ENCODE measurements at regions not wholly inside any gene's neighbourhood (a gene's known extent, or its start where the extent isn't known, plus 50 kb on each side); places are given as distances from the start of the nearest gene placed in this dataset.

DNA sequence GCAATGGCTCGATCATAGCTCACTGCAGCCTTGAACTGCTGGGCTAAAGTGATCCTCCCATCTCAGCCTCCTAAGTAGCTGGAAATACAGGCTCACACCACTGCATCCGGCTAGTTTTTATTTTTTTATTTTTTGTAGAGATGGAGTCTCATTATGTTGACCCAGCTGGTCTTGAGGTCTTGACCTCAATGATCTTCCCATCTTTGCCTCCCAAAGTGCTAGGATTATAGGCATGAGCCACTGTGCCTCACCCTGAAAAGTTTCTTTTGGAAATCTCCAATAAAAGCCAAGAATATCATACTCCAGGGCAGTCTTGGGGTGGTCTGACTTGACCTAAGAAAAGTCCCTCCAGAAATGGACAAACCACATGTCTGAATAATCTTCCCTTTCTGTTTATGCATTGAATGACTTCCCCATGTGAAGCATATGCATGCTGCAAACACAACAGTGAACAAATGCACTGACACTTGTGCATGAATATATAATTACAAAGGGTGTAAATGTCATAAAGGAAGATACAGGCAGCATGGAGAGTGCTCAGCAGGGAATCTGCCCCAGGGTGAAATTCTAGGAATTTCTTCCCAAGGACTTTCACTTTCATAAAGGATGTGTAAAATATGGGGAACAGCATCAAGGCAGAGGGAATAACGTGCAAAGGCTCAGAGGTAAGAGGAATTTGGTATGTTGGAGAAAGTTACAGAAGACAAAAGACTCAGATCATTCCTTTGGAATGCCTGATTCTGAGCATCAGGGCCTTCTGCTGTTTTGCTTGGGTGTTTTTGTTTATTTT, 142.4 kb upstream of the LYZL1 start:
- H3K4me3 ChIP-seq (ENCODE audit: low read depth, low read length), result no peak overlapping the region
- H3K27me3 ChIP-seq (ENCODE audit: control insufficient read depth, insufficient read depth, low read length), result no peaks in the 10 kb centered on the region
- ChIA-PET POLR2A (no interaction called here), CTCF (no interaction called here)
- DNase-seq (ENCODE audit: low read depth), result no peak
- TF ChIP-seq, protein P1, sequence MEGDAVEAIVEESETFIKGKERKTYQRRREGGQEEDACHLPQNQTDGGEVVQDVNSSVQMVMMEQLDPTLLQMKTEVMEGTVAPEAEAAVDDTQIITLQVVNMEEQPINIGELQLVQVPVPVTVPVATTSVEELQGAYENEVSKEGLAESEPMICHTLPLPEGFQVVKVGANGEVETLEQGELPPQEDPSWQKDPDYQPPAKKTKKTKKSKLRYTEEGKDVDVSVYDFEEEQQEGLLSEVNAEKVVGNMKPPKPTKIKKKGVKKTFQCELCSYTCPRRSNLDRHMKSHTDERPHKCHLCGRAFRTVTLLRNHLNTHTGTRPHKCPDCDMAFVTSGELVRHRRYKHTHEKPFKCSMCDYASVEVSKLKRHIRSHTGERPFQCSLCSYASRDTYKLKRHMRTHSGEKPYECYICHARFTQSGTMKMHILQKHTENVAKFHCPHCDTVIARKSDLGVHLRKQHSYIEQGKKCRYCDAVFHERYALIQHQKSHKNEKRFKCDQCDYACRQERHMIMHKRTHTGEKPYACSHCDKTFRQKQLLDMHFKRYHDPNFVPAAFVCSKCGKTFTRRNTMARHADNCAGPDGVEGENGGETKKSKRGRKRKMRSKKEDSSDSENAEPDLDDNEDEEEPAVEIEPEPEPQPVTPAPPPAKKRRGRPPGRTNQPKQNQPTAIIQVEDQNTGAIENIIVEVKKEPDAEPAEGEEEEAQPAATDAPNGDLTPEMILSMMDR (IDR thresholded peaks at IDR 0.05; ENCODE audit: insufficient read depth, low read depth, low read length), result no peak
- no peaks in the 10 kb centered on the region for H3K36me3 ChIP-seq (ENCODE audit: control insufficient read depth, insufficient read depth, low read length)

DNA sequence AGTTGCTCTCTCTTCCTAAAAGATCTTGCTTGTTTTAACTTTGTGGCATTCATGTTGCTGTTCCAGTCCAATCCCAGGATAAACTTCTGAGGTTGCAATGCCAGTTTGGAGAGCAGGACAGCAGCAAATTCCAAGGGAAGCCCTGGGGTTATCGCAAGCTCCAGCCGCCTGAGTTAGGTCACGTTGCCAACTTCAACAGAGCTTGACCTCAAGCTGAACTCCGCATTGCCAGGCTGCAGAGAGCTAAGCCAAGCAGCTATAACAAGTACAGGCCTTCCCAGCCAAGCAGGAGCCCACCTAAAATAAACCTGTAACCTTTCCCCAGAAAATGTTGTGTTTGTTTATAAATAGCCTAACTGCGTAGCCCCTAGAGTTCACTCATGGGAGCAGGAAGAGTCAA, 138.9 kb upstream of the LYZL1 start:
- DNase-seq (ENCODE audit: low read depth), result no peak

DNA sequence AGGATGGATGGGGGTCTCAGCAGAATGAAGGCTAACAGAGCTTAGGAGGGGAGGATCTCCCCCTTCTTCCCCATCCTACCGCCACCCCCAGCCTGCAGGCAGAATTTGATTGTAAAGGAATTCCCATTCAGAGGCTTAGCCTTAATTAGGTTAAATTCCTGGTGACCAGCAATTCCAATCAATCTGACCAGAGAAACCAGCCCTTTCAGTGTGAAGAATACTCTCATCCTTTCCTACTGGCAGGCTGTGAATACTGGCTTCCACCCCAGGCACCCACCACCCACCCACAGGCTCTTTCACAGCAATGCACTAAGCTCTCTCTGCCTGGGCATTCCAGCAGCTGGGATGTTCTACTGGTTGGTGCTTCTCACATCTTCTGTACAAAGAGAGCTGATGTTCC, 137.9 kb upstream of the LYZL1 start:
- TF ChIP-seq, protein P1 (IDR thresholded peaks at IDR 0.05; ENCODE audit: insufficient read depth, low read depth, low read length), result no peak
- ChIA-PET POLR2A (no interaction called here), CTCF (interaction anchor here (1.5 kb wide), 1 partner anchor 12 kb away, joined by 4 read pairs; no protein-coding TSS in a partner anchor)
- H3K27me3 ChIP-seq (ENCODE audit: control insufficient read depth, insufficient read depth, low read length), result 0 out of 2 replicates have a peak, but pooled peaks cover 1% of the 10 kb centered on the region
- no peaks in the 10 kb centered on the region for H3K36me3 ChIP-seq (ENCODE audit: control insufficient read depth, insufficient read depth, low read length)
- H3K4me3 ChIP-seq (ENCODE audit: low read depth, low read length), result no peak overlapping the region
- no peak for DNase-seq (ENCODE audit: low read depth)

More for the DNA sequence above, 138.9 kb upstream of the LYZL1 start:
- H3K27me3 ChIP-seq (ENCODE audit: control insufficient read depth, insufficient read depth, low read length), result 0 out of 2 replicates have a peak, but pooled peaks cover 1% of the 10 kb centered on the region
- CTCF ChIA-PET, result interaction anchor here (0.9 to 1.1 kb wide), 2 partner anchors 15 to 154 kb away, joined by 3 to 4 read pairs; no protein-coding TSS in a partner anchor
- H3K36me3 ChIP-seq (ENCODE audit: control insufficient read depth, insufficient read depth, low read length), result no peaks in the 10 kb centered on the region
- POLR2A ChIA-PET, result no interaction called here
- no peak overlapping the region for H3K4me3 ChIP-seq (ENCODE audit: low read depth, low read length)
- TF ChIP-seq, protein P1 (IDR thresholded peaks at IDR 0.05; ENCODE audit: insufficient read depth, low read depth, low read length), result no peak

DNA sequence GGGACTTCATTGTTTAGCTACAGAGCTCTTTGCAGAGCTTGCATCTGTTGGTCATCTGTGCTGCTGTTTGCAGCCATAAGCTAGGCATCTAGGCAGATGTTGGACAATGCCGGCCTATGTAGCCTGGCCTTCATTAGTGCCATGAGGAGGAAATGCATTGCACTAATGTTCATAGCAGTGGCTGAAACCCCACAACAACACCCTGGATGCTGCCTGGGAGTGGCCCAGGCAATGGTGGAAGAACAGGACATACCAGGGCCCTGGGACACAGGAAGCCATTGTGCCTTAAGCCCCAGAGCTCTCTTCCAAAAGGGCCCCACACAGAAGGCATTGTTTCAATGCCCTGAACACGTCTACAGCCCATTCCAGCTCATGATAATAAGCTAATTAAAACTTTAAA, 131.5 kb upstream of the LYZL1 start:
- DNase-seq (ENCODE audit: low read depth), result no peak
- no peak overlapping the region for H3K4me3 ChIP-seq (ENCODE audit: low read depth, low read length)
- H3K36me3 ChIP-seq (ENCODE audit: control insufficient read depth, insufficient read depth, low read length), result no peaks in the 10 kb centered on the region
- TF ChIP-seq, protein P1 (IDR thresholded peaks at IDR 0.05; ENCODE audit: insufficient read depth, low read depth, low read length), result no peak
- ChIA-PET CTCF (interaction anchor here (0.6 to 2.9 kb wide), 5 partner anchors 15 to 928 kb away, joined by 3 to 8 read pairs (median 3); no protein-coding TSS in a partner anchor), POLR2A (no interaction called here)
- H3K27me3 ChIP-seq (ENCODE audit: control insufficient read depth, insufficient read depth, low read length), result 0 out of 2 replicates have a peak, but pooled peaks cover 1% of the 10 kb centered on the region

DNA sequence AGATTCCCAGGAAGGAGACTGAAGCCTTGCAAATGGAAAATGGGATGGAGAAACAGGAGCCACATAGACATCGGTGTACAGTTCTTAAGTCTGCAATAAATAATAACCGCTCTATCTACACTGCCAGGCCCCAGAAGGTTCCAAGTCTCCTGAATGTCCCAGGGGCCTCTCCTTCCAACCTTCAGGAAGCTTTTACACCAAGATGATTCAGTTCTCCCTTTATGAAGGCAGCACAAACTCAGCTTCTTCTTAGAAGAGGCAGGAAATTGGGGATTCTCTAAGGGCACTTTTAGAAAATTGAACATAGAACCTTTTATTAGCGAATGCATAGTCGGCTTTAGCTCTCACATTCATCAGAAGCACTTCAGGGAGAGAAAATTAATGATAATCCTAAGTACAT, 130.8 kb upstream of the LYZL1 start:
- Histone ChIP-seq H3K4me3 (ENCODE audit: low read depth, low read length) (no peak overlapping the region), H3K27me3 (ENCODE audit: control insufficient read depth, insufficient read depth, low read length) (no peaks in the 10 kb centered on the region), H3K36me3 (ENCODE audit: control insufficient read depth, insufficient read depth, low read length) (no peaks in the 10 kb centered on the region)
- TF ChIP-seq, protein P1 (IDR thresholded peaks at IDR 0.05; ENCODE audit: insufficient read depth, low read depth, low read length), result no peak
- ChIA-PET CTCF (interaction anchor here (0.7 to 2.9 kb wide), 4 partner anchors 10 to 82 kb away, joined by 3 to 8 read pairs (median 4); no protein-coding TSS in a partner anchor), POLR2A (no interaction called here)
- DNase-seq (ENCODE audit: low read depth), result no peak

Data from BJ (cell line).